Urothelium cell line (cell line): ENCODE measurements at regions not wholly inside any gene's neighbourhood (a gene's known extent, or its start where the extent isn't known, plus 50 kb on each side); places are given as distances from the start of the nearest gene placed in this dataset.
"Not testable (repeated sequence)": the region's sequence is repeated elsewhere in the genome, so short reads cannot be mapped to it uniquely, and the experiment has no call there.

Source experiments
- DNase-seq: peaks from one replicate; pipeline ENCODE4 v3.0.0; 2011; ENCODE audit warnings: low spot score, mixed read lengths
- FAIRE-seq: peaks from 2 replicates; lab custom pipeline; 2011; peaks lifted over from hg19 to GRCh38; lab: Jason Lieb, UNC

GRCh38 chr4:101421386-101421785 lies 74.1 kb upstream of the PPP3CA start:
- FAIRE-seq, result no peak
- DNase-seq, result no peak

- DNase-seq, result no peak
- no peak for FAIRE-seq
Measured at GRCh38 chr4:101420661-101421060, 73.3 kb upstream of the PPP3CA start.

- no peak for DNase-seq
- FAIRE-seq, result no peak
Measured at GRCh38 chr4:101419336-101420135, 72.2 kb upstream of the PPP3CA start.

GRCh38 chr4:101418466-101418865 lies 71.1 kb upstream of the PPP3CA start:
- DNase-seq, result no peak
- FAIRE-seq, result no peak

- DNase-seq, result no peak
- FAIRE-seq, result no peak
Measured at GRCh38 chr4:101418055-101418454, 70.7 kb upstream of the PPP3CA start.

GRCh38 chr4:101417046-101417445 lies 69.7 kb upstream of the PPP3CA start:
- no peak for DNase-seq
- FAIRE-seq, result no peak

- DNase-seq (no peak), FAIRE-seq (no peak)
Measured at GRCh38 chr4:101415962-101416361, 68.6 kb upstream of the PPP3CA start.

- DNase-seq (no peak), FAIRE-seq (no peak)
Measured at GRCh38 chr4:101414496-101414895, 67.2 kb upstream of the PPP3CA start.

- no peak for DNase-seq
- no peak for FAIRE-seq
Measured at GRCh38 chr4:101411926-101412325, 64.6 kb upstream of the PPP3CA start.

GRCh38 chr4:101411281-101411910 lies 64.1 kb upstream of the PPP3CA start:
- not testable (repeated sequence) for FAIRE-seq, DNase-seq

GRCh38 chr4:101400096-101400495 lies 52.8 kb upstream of the PPP3CA start:
- FAIRE-seq, result no peak
- no peak for DNase-seq

GRCh38 chr4:101398807-101399206 lies 51.5 kb upstream of the PPP3CA start:
- DNase-seq, result no peak

More at GRCh38 chr4:101398807-101399206, 51.5 kb upstream of the PPP3CA start:
- no peak for FAIRE-seq
